ENCODE measurements at regions not wholly inside any gene's neighbourhood (a gene's known extent, or its start where the extent isn't known, plus 50 kb on each side); places are given as distances from the start of the nearest gene placed in this dataset.

GRCh38 chr12:30178916-30179315 lies 395.2 kb upstream of the TMTC1 start (continued):
- no peak for TF ChIP-seq ZNF133 (tag by site-specific recombination; IDR thresholded peaks at IDR 0.05)

- Histone ChIP-seq H3K4me1 (ENCODE audit: control insufficient read depth, insufficient read depth, low read length) (no peaks in the 10 kb centered on the region), H3K9me3 (ENCODE audit: control insufficient read depth, insufficient read depth, low read depth, low read length) (no peaks in the 10 kb centered on the region), H3K27ac (ENCODE audit: extremely low read depth, low read depth, low read length) (no peak overlapping the region), H3K4me3 (ENCODE audit: low read depth, low read length) (no peak overlapping the region), H3K36me3 (ENCODE audit: control insufficient read depth in 2 of 2, insufficient read depth in 1 of 2, low read length in 2 of 2) (no peaks in the 10 kb centered on the region)
- ChIA-PET CTCF (no interaction called here), POLR2A (no interaction called here)
- TF ChIP-seq ZNF747 (tag by site-specific recombination; IDR thresholded peaks at IDR 0.05) (no peak), SP3 (tag by site-specific recombination; IDR thresholded peaks at IDR 0.05) (no peak), ZNF513 (tag by site-specific recombination; IDR thresholded peaks at IDR 0.05) (no peak), ZNF580 (tag by site-specific recombination; IDR thresholded peaks at IDR 0.05) (no peak), ZNF555 (tag by site-specific recombination; conservative IDR thresholded peaks at IDR 0.05) (no peak), ZNF664 (tag by site-specific recombination; IDR thresholded peaks at IDR 0.05) (no peak), CTCF (tag by site-specific recombination; IDR thresholded peaks at IDR 0.05) (no peak), ZNF624 (tag by site-specific recombination; IDR thresholded peaks at IDR 0.05) (no peak)
- TF ChIP-seq, protein P1, sequence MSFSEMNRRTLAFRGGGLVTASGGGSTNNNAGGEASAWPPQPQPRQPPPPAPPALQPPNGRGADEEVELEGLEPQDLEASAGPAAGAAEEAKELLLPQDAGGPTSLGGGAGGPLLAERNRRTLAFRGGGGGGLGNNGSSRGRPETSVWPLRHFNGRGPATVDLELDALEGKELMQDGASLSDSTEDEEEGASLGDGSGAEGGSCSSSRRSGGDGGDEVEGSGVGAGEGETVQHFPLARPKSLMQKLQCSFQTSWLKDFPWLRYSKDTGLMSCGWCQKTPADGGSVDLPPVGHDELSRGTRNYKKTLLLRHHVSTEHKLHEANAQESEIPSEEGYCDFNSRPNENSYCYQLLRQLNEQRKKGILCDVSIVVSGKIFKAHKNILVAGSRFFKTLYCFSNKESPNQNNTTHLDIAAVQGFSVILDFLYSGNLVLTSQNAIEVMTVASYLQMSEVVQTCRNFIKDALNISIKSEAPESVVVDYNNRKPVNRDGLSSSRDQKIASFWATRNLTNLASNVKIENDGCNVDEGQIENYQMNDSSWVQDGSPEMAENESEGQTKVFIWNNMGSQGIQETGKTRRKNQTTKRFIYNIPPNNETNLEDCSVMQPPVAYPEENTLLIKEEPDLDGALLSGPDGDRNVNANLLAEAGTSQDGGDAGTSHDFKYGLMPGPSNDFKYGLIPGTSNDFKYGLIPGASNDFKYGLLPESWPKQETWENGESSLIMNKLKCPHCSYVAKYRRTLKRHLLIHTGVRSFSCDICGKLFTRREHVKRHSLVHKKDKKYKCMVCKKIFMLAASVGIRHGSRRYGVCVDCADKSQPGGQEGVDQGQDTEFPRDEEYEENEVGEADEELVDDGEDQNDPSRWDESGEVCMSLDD (tag by site-specific recombination; IDR thresholded peaks at IDR 0.05), result no peak
Measured at GRCh38 chr12:30169839-30170591, 386.3 kb upstream of the TMTC1 start.

DNA sequence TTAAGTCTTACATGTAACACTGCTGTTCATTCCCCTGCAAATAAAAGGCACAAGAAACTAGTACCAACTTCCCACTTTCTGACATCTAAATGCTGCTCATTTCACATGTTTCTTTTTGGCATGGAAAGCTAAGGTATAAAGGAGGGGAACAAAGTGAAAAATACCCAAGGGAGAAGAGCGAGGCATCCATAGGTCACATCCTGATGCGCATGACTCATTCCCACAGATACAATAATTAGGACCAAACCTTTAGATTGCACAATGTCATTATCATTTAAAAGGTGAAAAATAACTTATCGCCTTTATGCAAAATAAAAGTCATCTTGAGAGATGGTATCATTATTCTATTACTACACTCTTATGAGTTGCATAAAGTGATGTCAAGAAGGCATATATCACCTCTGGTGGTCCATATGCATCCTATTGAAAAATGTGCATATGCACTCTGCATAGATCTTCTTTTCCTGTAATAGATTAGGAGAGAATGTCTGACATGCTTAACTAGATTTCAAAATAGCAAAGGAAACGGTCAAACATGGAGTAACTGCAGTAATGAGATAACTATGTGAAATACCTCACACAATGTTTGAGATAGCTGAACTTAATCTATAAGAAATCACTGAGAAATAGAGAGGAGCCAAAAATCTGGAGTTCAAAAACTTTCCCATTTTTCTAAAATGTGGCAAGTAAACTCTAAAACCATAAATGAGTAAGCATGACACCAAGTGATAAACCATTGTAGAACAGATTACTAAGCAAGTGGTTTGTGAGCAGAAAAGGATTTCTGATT lies 382.5 kb upstream of the TMTC1 start:
- H3K4me1 ChIP-seq (ENCODE audit: control insufficient read depth, insufficient read depth, low read length), result no peaks in the 10 kb centered on the region
- no peaks in the 10 kb centered on the region for H3K36me3 ChIP-seq (ENCODE audit: control insufficient read depth in 2 of 2, insufficient read depth in 1 of 2, low read length in 2 of 2)
- CTCF ChIA-PET, result interaction anchor here (0.6 to 0.7 kb wide), 2 partner anchors 12 to 1322 kb away, joined by 3 to 4 read pairs; no protein-coding TSS in a partner anchor
- no peak overlapping the region for H3K27ac ChIP-seq (ENCODE audit: extremely low read depth, low read depth, low read length)
- no peak overlapping the region for H3K4me3 ChIP-seq (ENCODE audit: low read depth, low read length)
- H3K9me3 ChIP-seq (ENCODE audit: control insufficient read depth, insufficient read depth, low read depth, low read length), result no peaks in the 10 kb centered on the region
- POLR2A ChIA-PET, result no interaction called here
- TF ChIP-seq ZNF514 (tag by site-specific recombination; IDR thresholded peaks at IDR 0.05) (no peak), KLF9 (tag by site-specific recombination; IDR thresholded peaks at IDR 0.05; ENCODE audit: low read depth) (no peak), ZNF114 (tag by site-specific recombination; IDR thresholded peaks at IDR 0.05) (no peak), ZNF398 (tag by site-specific recombination; IDR thresholded peaks at IDR 0.05) (no peak), ZNF121 (tag by site-specific recombination; IDR thresholded peaks at IDR 0.05) (no peak), ZBTB44 (tag by site-specific recombination; IDR thresholded peaks at IDR 0.05) (no peak), ZNF202 (tag by site-specific recombination; IDR thresholded peaks at IDR 0.05; ENCODE audit: borderline replicate concordance) (no peak)
- TF ChIP-seq, protein P2, sequence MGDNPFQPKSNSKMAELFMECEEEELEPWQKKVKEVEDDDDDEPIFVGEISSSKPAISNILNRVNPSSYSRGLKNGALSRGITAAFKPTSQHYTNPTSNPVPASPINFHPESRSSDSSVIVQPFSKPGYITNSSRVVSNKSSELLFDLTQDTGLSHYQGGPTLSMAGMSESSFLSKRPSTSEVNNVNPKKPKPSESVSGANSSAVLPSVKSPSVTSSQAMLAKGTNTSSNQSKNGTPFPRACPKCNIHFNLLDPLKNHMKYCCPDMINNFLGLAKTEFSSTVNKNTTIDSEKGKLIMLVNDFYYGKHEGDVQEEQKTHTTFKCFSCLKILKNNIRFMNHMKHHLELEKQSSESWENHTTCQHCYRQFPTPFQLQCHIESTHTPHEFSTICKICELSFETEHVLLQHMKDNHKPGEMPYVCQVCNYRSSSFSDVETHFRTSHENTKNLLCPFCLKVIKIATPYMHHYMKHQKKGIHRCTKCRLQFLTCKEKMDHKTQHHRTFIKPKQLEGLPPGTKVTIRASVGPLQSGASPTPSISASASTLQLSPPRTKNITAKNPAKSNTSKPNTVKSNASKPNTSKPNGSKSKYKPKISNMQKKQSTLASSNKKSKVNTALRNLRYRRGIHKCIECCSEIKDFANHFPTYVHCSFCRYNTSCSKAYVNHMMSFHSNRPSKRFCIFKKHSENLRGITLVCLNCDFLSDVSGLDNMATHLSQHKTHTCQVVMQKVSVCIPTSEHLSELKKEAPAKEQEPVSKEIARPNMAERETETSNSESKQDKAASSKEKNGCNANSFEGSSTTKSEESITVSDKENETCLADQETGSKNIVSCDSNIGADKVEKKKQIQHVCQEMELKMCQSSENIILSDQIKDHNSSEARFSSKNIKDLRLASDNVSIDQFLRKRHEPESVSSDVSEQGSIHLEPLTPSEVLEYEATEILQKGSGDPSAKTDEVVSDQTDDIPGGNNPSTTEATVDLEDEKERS (tag by site-specific recombination; IDR thresholded peaks at IDR 0.05), result no peak

Measured in HEK293 (cell line).